AML-193 (cell line): ENCODE measurements at regions not wholly inside any gene's neighbourhood (a gene's known extent, or its start where the extent isn't known, plus 50 kb on each side); places are given as distances from the start of the nearest gene placed in this dataset.
"Not testable (repeated sequence)": the region's sequence is repeated elsewhere in the genome, so short reads cannot be mapped to it uniquely, and the experiment has no call there.

Experiments
- DNase-seq, 2 experiments: peaks; one replicate each; lab custom pipeline; 2025; lab: John Stamatoyannopoulos, UW

GRCh38 chr16:87203060-87203656 lies 114.0 kb downstream of the C16orf95 start:
- DNase-seq, result peak; percentile 17 to 63

GRCh38 chr16:87206646-87207451 lies 110.3 kb downstream of the C16orf95 start:
- no peak for DNase-seq

GRCh38 chr16:87207509-87207908 lies 109.7 kb downstream of the C16orf95 start:
- no peak for DNase-seq

- DNase-seq, result no peak
These were observed 109.2 kb downstream of the C16orf95 start for GRCh38 chr16:87207965-87208364.

GRCh38 chr16:87208968-87209367 lies 108.2 kb downstream of the C16orf95 start:
- DNase-seq, result not testable (repeated sequence)

- no peak for DNase-seq
These were observed 107.2 kb downstream of the C16orf95 start for GRCh38 chr16:87209808-87210512.

GRCh38 chr16:87210894-87211293 lies 106.3 kb downstream of the C16orf95 start:
- DNase-seq, result no peak

GRCh38 chr16:87212026-87212425 lies 105.2 kb downstream of the C16orf95 start:
- DNase-seq, result no peak

- no peak for DNase-seq
These were observed 103.7 kb downstream of the C16orf95 start for GRCh38 chr16:87213536-87213935.

- no peak for DNase-seq
These were observed 100.9 kb downstream of the C16orf95 start for GRCh38 chr16:87216148-87216840.

GRCh38 chr16:87216841-87217275 lies 100.3 kb downstream of the C16orf95 start:
- no peak for DNase-seq

- DNase-seq, result not testable (repeated sequence)
These were observed 99.4 kb downstream of the C16orf95 start for GRCh38 chr16:87217802-87218201.

- no peak for DNase-seq
These were observed 98.7 kb downstream of the C16orf95 start for GRCh38 chr16:87218281-87219055.

- DNase-seq, result no peak
These were observed 97.8 kb downstream of the C16orf95 start for GRCh38 chr16:87219287-87219909.

- DNase-seq, result no peak
These were observed 95.6 kb downstream of the C16orf95 start for GRCh38 chr16:87221633-87222032.

- no peak for DNase-seq
These were observed 94.9 kb downstream of the C16orf95 start for GRCh38 chr16:87222335-87222734.

- DNase-seq, result no peak
These were observed 93.4 kb downstream of the C16orf95 start for GRCh38 chr16:87223656-87224248.

- DNase-seq, result no peak
These were observed 90.3 kb downstream of the C16orf95 start for GRCh38 chr16:87226926-87227295.

- DNase-seq, result no peak
These were observed 89.8 kb downstream of the C16orf95 start for GRCh38 chr16:87227296-87227951.

GRCh38 chr16:87228363-87228762 lies 88.8 kb downstream of the C16orf95 start:
- no peak for DNase-seq
